GM19043 (cell line): ENCODE measurements at regions not wholly inside any gene's neighbourhood (a gene's known extent, or its start where the extent isn't known, plus 50 kb on each side); places are given as distances from the start of the nearest gene placed in this dataset.
A peak's percentile ranks its signal among the peaks of the same experiment; 100 is the strongest.

Experiments
- ATAC-seq: cut with Tn5 transposase; IDR thresholded peaks from one replicate; pipeline ENCODE4 v1.9.1; 2021; ENCODE audit warnings: low read depth; ENCODE audit not compliant: unreplicated experiment

DNA sequence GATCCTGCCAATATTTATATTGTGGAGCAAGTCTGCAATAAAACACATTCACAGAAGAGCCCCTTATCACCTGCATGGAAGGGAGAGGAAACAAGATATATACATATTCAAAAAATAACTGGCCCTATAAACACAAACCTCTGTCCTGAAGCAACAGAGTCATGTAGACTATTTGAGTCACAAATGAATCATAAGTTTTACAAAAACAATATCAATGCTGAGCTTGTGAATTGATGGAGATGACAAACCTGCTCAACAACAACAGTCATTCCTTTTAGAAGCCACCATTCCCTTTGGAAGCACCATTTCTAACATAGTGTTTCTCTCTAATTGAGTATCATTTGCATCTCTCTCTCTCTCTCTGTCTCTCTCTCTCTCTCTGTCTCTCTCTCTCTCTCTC, 313.9 kb downstream of the MID1IP1 start:
- ATAC-seq: no peak

DNA sequence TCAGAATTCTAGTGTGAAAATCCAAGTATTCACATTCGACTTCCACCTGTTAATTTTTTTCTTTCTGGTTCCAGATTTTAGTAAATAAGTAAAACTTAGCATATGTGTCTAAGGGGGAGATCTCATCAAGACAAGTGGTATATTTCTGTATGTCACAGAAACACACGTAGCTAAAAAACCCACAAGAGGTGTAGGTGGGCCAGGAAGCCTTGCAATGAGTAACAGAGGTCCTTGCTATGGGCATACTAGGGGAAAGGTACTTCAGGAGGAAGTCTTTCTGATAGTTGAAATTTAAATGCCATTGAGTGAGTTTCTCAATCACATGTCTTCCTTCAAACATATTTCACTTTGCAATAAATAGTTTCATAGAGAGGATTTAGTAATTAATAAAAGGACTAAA, 315.8 kb downstream of the MID1IP1 start:
- no peak for ATAC-seq

DNA sequence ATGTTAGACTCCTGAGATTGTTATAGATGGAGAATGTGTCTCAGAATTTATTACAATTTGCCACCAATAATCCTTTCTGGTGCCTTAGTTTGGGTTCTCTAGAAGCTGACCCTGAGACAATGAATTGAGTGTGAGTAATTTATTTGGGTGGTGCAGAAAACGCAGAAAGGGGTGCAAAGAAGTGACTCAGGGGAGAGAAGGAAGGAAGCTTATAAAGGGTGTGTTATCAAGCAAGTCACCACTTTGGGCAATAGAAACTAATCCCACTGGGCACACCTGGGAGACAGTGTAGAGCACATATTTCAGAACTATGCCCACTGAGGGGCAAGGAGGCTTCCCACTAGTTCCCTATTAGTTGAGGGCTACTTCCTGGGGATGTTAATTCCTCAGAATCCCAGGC, 320.6 kb downstream of the MID1IP1 start:
- no peak for ATAC-seq

DNA sequence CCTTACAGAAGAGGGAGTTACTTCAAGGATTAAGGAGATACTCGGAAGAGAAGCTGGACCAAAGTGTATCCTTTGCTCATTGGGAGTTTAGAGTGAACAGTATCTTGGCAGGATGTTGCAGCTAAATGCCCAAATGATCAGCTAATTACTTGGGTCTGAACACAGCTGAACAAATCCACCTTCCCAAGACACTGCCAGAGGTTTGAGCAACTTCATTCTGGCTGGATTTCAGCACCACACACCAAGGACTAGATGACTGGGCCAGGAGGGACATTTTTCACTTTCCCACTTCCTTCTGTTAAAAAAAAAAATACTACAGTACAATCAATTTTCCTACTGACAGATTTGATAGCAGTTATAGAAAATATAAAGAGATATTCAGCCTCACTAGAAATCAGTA, 324.6 kb downstream of the MID1IP1 start:
- ATAC-seq: no peak

DNA sequence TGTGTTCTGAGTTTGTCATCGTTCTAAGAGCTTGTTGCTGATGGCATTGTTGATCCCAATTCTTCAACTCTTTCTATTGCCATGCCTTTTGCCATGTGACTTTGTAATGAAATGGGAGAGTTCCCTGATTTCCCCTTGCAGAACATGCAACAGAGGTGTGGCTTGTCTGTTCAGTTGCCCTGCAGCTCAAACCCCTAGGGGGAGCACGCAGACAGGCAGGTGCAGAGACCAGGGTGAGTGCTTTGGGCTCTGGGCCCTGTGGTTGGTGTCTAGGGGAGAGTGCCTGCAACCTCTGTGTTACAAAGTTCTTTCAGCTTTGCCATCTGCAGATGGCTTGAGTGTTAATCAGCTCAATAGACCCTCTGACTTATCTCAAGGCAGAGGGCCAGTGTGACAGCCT, 332.7 kb downstream of the MID1IP1 start:
- no peak for ATAC-seq

DNA sequence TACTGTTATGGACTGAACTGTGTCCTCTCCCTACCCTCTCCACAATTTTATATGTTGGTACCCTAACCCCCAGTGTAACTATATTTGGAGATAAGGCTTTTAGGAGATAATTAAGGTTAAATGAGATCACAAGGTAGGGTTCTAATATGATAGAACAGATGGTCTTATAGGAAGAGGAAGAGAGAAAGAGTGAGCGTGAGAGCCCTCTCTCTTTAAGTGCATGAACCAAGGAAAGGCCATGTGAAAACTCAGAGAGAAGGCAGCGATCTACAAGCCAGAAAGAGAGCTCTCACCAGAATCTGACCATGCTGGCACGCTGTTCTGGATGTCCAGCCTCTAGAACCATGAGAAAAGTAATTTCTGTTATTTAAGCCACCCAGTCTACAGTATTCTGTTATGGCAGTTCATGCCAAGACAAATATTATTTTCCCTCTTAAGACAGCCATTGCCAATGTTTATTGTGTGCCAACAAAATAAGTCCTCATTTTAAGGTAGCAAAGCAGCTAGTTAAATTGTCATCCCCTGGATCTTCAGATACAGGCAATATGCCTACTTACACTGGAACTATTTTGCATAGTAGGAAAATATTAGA, 336.2 kb downstream of the MID1IP1 start:
- no peak for ATAC-seq

DNA sequence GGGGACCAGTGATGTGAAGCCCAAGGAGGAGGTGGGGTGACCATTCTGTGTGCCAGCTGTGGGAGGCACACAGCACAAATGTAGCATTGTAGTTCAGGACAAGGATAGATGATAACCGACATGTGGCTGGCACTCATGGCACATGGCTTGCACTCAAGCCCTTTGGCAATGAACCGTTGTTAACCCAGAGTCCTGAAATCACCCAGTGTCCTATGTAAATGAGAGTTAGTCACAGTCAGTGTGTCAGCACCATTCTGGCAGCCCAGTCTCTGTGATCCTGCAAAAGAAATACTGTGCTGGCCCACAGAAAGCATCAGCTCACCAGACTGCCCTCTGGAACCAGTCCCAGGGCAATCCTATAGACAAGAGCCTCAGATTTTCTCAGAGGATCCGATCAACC, 339.3 kb downstream of the MID1IP1 start:
- no peak for ATAC-seq

DNA sequence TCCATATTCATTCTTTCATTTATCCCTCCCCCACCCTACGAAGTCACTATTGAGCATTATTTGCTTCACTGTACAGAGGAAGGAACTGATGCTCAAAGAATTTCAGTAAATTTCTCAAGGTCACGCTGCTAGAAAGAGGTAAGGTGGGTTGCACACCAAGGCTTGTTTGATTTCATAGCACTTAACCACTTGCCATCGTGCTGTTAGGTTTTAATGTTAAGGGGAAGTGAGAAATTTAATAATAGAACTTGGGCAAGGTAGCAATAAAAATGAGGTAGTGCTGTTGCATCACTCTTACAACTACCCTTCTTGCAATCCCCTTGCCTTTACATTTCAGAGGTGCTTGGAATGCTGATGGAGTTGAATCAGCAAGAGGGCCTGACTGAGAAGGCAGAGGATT, 343.1 kb downstream of the MID1IP1 start:
- ATAC-seq: peak; percentile 52

DNA sequence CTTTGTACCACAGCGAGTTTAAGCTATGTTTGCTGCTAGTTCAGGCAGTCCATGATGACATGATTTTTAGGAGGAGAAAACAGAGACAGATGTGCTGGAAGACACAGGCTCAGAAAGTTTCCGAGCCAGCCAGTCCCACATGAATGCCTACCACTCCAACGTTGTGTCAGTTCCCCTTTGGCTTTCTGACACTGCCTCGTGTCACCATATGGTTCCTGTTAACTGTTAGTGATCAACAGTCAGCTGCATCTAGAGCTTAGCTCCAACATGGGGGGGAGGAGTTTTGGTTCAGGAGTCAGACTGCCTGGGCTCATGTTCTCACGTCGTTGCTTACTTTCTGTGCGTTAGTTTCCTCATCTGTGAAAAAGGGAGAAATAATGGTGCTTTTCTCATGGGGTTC, 343.7 kb downstream of the MID1IP1 start:
- ATAC-seq: peak; percentile 71

DNA sequence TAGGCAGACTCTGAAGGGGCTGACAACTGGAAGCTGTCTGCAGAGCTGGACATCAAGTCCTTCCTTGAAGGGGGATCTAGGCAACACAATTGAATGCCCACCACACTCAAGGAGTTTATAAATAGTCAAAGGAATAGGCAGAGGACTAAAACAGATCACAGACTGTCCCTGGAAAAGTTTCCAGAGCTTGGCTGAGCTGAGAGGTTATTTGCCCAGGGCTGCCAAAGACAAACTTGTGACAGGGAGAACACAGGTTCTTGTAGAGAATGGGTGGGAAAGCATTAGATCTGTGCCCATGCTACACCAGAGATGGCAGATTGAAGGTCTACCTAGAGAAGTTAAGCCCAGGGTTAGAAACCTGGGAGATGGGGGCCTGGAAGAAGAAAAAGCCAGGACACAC, 344.6 kb downstream of the MID1IP1 start:
- no peak for ATAC-seq

DNA sequence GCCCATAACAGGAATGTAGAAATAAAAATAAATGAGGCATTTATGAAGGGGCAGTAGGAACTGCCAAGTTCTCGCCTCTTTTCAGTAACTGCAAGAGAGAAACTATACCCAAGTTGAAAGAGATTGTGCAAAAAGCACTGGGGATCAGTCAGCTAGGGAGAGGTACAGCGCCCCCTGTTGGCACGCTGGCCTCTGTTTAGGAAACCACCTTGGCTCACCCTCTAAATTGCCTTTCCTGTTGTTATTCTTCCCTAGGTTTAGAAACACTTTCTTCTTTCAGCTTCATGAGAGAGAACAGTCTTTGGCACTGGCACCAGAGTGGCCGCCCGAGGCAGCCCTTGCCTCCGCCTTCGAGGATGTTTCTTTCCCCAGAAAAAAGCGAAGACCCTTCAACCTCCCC, 348.5 kb downstream of the MID1IP1 start:
- ATAC-seq: no peak

DNA sequence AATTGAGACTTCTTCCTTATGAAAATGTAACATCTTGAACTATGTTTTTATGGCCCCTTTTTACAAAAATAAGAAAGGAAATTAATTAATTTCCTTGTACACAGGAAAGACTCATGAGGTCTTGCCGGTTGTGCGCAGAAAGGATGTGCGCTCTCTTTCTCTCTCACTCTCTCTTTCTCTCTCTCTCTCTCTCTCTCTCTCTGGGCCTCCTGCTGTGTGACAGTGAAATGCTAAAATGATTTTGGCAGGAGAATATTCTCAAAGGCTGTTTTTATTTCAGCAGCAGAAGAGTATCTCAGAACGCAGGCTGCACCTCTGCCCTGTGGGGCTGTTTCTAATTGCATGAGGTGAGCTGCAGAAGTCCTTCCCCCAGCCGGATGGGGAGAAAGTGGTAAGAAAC, 349.0 kb downstream of the MID1IP1 start:
- ATAC-seq: no peak

DNA sequence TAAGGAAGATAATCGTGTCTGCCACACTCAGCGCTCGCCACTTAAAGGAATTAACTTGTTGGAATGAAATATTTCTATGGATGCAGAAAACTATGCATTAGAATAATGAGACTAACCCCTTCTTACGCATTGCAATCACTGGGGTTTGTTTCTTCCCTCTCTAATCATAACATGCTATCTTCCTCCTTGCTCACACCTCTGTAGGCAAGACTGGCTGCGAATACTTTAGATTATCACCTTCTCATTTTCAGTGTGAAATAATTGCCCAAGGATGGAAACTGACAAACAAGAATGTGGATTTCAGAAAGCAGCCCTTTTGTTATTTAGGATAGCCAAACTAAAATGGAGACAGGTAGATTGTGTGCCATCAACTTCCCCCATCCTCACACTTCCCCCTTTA, 349.4 kb downstream of the MID1IP1 start:
- no peak for ATAC-seq

DNA sequence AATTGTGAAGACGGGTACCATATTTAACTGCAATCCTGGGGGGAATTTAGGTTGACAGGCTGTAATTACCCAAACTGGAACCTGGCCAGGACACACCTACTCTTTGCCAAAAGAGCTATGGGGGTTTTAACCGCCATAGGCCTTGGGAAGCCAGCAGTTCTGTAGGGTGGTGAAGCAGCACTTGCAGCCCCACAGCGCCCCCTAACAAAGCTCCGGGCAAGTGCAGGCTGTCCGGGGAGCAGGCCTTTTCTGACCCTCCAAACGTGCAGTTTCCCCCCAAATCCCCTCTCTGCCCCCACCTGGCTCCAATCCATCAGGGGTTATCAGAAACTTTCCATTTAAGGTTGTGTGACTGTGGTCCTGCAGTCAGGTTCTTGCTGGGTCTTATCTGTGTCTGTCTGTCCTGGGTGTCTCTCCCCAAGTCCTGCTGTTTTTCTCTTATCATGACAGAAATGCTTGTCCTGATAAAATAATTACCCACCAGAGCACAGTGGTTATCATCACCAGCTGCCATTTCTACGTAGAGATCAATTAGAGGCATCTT, 350.9 kb downstream of the MID1IP1 start:
- ATAC-seq: no peak

DNA sequence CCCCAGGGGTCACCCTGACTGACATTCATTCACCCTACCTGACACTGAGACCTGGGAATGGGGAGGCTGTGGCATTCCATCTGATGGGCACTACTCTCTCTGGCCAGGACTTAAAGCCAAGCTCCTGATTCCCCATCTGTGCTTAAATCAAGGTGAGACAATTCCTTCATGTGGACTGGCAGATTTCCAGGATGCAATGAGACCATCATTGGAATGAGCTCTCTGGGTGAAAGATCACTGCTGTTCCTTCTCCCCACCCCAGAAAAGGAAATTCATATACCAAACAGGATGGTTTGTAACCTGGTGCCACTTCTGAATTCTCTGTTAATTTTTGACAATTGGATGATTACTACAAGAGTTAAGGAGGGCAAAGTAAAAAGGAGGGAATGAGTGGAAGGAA, 354.8 kb downstream of the MID1IP1 start:
- ATAC-seq: no peak

DNA sequence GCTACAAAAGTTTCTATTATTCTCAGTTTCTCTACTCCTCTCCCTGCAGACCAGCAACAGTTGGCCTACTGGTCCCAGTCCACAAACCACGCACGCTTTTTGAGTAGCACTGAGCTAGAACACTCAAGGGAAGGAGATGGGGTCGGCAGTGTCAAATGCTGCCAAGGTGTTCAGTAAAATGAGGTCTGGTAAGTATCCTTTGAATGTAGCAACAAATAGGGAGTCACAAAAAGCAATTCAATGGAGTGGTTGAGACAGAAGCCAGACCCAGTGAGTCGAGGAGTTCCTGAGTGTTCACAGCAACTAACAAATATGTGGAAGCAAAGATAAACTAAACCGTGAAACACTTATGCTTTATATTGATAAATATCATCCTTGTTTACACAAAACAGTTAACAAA, 355.7 kb downstream of the MID1IP1 start:
- no peak for ATAC-seq

DNA sequence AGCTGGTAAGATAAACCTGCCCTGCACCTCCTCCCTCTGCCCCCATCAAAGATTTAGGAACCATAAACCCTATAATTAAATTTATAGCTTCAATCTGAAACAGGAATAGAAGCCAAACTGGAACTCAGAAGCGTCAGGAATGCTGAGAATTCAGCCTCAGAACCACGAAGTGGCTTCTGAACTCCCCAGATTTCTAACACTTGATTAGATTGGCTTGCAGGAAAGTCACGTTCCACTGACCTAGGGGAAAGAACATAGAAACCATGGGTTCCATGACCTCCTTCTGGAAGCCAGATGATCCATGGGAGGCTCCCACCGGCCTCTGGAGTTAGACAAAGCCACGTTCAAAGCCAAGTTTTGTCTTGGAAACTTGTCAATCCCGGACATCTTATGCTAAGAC, 356.5 kb downstream of the MID1IP1 start:
- ATAC-seq: no peak

DNA sequence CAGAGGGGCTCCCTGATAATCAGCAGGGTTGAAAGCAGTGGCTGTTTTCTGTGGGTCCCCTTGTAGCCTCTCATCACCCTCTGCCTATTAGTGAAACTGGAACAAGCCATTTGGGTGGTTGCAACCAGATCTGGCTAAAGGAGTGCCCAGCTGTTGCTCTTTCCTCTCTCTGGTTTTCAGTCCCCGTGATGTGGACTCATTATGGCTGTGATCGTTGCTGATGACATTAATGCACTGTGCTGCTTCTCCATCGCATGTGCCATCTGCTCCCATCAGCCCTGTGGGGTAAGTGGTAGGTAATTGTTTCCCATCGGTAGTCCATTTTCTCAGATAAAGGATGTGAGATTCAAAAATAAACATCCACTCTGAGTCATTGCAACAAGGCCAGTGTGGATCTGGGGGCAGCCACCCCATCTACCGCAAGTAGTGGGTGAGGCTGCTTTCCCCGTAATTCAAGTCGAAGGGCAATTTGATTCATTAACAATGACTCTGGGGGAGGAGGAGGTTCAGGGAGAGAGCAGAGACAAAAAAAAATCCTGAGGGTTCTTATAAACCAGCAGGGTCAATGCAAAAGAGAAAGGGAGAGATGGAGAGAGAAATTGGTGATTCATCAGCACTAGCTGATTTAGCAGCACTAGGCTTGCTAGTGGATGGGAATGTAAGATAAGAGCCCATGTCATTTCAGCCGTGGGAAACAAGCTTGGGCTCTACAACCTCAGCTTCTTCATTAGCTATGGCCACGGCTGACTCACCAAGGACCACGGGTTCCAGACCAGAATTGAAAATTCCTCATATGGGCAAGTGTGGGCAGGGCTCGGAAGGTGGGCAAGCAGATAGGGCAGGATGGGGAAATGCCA, 357.8 kb downstream of the MID1IP1 start:
- no peak for ATAC-seq

DNA sequence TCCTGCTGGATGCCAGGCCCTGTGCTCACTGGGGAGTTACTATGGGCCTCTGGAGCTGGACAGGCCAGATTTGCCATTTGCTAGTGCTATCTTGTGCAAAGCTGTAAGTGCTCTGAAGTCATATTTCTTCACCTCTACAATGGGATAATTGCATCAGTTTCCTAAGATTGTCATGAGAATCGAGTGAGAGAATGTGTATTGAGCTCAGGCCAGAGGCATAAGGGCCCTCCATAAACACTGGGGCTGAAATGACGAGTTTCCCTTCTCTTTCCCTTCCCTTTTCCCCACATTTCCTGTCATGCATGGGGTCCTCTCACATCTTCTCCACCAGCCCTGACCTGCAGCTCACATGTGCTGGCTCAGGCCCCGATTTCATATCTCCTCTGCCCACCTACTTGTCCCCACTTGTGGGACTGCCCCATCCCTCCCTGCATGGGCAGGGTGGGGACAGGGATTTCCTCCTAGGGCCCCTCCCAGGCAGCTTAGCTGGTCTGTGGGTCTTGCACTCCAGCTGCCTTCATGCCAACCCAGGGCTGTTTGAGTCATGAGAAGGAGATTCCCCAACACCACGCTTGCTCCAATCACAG, 358.8 kb downstream of the MID1IP1 start:
- no peak for ATAC-seq

DNA sequence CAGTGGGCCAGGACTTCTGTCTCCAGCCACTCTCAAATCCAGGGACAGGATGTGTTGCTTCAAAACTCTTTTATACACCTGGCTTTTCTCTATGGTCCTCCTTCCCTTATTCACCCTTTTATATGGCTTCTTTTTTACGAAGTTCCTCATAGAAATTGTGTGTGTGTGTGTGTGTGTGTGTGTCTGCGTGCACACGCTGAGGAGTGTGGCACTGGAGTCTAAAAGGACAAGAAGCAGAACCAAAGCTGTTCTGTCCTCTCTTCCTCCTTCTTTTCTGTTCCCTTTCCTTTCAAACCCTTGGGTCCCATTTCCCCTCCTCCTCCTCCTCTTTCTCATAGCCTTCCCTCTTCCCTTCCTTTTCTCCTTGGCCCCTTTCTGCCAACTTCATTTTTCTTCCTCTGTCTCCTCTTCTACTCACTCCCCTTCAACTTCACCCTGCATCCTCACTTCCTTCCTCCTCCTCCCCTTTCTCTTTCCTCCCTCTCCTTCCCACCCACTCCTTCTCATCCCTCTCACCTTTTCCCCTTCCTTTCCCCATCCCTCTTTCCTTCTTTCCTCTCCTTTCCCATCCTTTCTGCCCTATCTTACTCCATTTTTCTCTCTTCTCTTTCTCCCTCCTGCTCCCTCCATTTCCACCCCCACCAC, 360.5 kb downstream of the MID1IP1 start:
- no peak for ATAC-seq

DNA sequence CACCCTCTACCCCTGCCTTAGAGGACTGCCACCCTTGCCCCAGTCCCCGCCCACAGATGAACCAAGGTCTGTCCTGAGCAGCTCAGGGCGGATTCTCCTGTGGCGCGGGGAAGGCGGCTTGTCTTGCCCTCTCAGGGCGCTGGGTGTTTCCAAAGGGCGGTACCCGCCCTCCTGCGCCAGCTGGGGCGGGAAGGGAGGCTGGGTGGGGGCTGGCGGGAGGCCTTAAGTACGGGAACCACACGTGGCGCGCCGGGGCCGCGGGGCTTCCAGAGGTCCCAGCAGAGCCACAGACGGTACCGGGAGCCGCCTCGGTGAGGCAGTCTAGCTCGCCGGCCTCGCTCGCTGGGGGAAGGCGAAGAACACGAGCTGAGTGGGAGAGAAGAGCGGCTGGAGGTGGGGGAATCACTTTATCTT, 361.1 kb downstream of the MID1IP1 start:
- ATAC-seq: no peak
